Erythroblast (primary cell): ENCODE measurements at regions not wholly inside any gene's neighbourhood (a gene's known extent, or its start where the extent isn't known, plus 50 kb on each side); places are given as distances from the start of the nearest gene placed in this dataset.
"Not testable (repeated sequence)": the region's sequence is repeated elsewhere in the genome, so short reads cannot be mapped to it uniquely, and the experiment has no call there.

Source experiments
- GATA1 ChIP-seq: IDR thresholded peaks from 2 replicates; pipeline ENCODE4 v1.6.1; 2011; ENCODE audit warnings: low read depth, mild to moderate bottlenecking, control low read depth, low read length, moderate library complexity
- POLR2A ChIP-seq: IDR thresholded peaks from 2 replicates; pipeline ENCODE4 v1.6.1; 2011; ENCODE audit warnings: mild to moderate bottlenecking, low read length

DNA sequence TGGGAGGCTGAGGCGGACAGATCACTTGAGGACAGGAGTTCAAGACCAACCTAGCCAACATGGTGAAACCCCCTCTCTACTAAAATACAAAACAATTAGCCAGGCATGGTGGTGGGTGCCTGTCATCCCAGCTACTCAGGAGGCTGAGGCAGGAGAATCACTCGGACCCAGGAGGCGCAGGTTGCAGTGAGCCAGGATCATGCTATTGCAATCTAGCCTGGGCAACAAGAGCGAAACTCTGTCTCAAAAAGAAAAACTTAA lies 310.3 kb upstream of the GADL1 start:
- not testable (repeated sequence) for TF ChIP-seq POLR2A, GATA1
